Retina (tissue), 1 donor: ENCODE measurements at regions not wholly inside any gene's neighbourhood (a gene's known extent, or its start where the extent isn't known, plus 50 kb on each side); places are given as distances from the start of the nearest gene placed in this dataset.

ENCODE experiments used
- DNase-seq: peaks from one replicate; pipeline ENCODE4 v3.0.0-alpha.2; 2016

GRCh38 chr9:4435197-4435596, 55.1 kb upstream of the SLC1A1 start:
- DNase-seq = no peak

GRCh38 chr9:4433379-4433778, 56.9 kb upstream of the SLC1A1 start:
- DNase-seq = no peak

- DNase-seq = no peak
These were observed 59.6 kb upstream of the SLC1A1 start for GRCh38 chr9:4430432-4431261.

GRCh38 chr9:4425319-4426045, 64.8 kb upstream of the SLC1A1 start:
- DNase-seq = no peak

GRCh38 chr9:4424891-4425290, 65.4 kb upstream of the SLC1A1 start:
- DNase-seq = no peak

- DNase-seq = no peak
These were observed 66.2 kb upstream of the SLC1A1 start for GRCh38 chr9:4424038-4424437.

- DNase-seq = no peak
These were observed 67.1 kb upstream of the SLC1A1 start for GRCh38 chr9:4423207-4423610.

- DNase-seq = no peak
These were observed 67.8 kb upstream of the SLC1A1 start for GRCh38 chr9:4422495-4422894.

- DNase-seq = no peak
These were observed 68.4 kb upstream of the SLC1A1 start for GRCh38 chr9:4421847-4422246.

GRCh38 chr9:4420351-4420750, 69.9 kb upstream of the SLC1A1 start:
- DNase-seq = no peak

- no peak for DNase-seq
These were observed 72.5 kb upstream of the SLC1A1 start for GRCh38 chr9:4417578-4418325.

GRCh38 chr9:4416467-4416866, 73.8 kb upstream of the SLC1A1 start:
- no peak for DNase-seq

GRCh38 chr9:4415281-4415680, 75.0 kb upstream of the SLC1A1 start:
- DNase-seq = no peak

GRCh38 chr9:4413856-4414255, 76.4 kb upstream of the SLC1A1 start:
- DNase-seq = no peak

- DNase-seq = no peak
These were observed 86.1 kb upstream of the SLC1A1 start for GRCh38 chr9:4404156-4404555.

- DNase-seq = no peak
These were observed 87.8 kb upstream of the SLC1A1 start for GRCh38 chr9:4402501-4402900.

GRCh38 chr9:4400731-4401130, 89.5 kb upstream of the SLC1A1 start:
- DNase-seq = no peak

GRCh38 chr9:4397917-4398316, 92.4 kb upstream of the SLC1A1 start:
- DNase-seq = no peak

- no peak for DNase-seq
These were observed 94.1 kb upstream of the GLIS3 start for GRCh38 chr9:4393806-4394523.

- DNase-seq = no peak
These were observed 89.9 kb upstream of the GLIS3 start for GRCh38 chr9:4389755-4390154.

GRCh38 chr9:4389003-4389402, 89.1 kb upstream of the GLIS3 start:
- no peak for DNase-seq

- no peak for DNase-seq
These were observed 87.0 kb upstream of the GLIS3 start for GRCh38 chr9:4386819-4387218.

GRCh38 chr9:4384750-4385149, 84.9 kb upstream of the GLIS3 start:
- no peak for DNase-seq
